ENCODE measurements at regions not wholly inside any gene's neighbourhood (a gene's known extent, or its start where the extent isn't known, plus 50 kb on each side); places are given as distances from the start of the nearest gene placed in this dataset.

DNA sequence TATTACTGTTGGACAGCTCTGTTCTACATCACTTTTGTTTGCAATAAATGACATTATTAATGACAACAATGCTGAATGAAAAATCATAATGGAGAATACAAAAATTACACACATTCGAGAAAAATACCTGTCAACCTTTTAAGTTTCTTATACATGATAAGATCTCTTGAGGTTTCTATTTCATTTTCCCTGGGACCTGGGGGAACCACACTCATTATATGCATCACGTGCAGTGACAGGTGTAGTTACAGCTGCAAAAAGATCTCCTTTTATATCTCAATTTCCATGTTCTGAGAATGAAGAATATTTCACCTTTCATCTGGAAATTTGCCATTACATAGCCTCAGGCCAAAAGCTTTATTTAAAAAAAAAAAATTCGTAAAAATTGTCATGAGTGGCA, 1347.0 kb upstream of the AGA start:
- DNase-seq (ENCODE audit: low read depth) = no peak

GRCh38 chr4:178799204-178799603, 1357.0 kb upstream of the AGA start:
- no peak for DNase-seq (ENCODE audit: low read depth)

DNA sequence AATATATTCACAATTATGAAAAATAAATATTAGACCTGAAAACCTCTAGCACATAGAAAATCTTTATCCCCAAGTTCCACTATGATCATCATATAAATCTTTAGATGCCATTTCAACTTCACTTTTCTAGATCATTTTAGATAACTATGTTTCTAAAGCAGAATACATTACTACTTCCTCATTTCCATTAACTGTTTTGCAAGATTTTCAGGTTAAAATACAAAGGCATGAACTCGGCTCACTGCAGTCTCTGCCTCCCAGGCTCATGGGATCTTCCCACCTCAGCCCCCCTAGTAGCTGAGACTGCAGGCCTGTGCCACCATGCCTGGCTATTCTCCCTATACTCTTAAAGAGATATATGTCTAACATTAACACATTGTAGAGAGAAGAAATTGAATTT, 1365.9 kb upstream of the AGA start:
- no peak for DNase-seq (ENCODE audit: low read depth)

- no peak for DNase-seq (ENCODE audit: low read depth)
Measured at GRCh38 chr4:178809921-178810320, 1367.7 kb upstream of the AGA start.

- no peak for DNase-seq (ENCODE audit: low read depth)
Measured at GRCh38 chr4:178811356-178811755, 1369.1 kb upstream of the AGA start.

DNA sequence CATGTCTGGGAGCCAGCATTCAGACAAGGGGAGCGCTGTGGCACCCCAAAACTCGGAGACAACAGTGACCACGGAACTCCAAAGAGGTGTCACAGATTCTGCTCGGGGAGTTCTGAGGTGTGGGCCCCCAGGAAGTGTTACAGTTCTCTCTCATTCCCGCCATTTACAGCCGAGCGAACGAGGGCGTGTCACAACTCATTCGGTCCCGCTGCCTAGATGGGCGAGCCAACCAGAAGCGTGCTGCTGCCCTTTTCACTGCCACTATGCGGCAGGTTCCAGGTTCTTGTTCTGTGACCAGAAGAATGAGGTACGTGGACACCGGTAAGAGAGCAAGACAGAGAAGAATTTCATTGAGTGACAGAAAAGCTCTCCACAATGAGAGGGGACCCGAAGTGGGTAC, 1370.6 kb upstream of the AGA start:
- no peak for DNase-seq (ENCODE audit: low read depth)

GRCh38 chr4:178814908-178815307, 1372.7 kb upstream of the AGA start:
- no peak for DNase-seq (ENCODE audit: low read depth)

DNA sequence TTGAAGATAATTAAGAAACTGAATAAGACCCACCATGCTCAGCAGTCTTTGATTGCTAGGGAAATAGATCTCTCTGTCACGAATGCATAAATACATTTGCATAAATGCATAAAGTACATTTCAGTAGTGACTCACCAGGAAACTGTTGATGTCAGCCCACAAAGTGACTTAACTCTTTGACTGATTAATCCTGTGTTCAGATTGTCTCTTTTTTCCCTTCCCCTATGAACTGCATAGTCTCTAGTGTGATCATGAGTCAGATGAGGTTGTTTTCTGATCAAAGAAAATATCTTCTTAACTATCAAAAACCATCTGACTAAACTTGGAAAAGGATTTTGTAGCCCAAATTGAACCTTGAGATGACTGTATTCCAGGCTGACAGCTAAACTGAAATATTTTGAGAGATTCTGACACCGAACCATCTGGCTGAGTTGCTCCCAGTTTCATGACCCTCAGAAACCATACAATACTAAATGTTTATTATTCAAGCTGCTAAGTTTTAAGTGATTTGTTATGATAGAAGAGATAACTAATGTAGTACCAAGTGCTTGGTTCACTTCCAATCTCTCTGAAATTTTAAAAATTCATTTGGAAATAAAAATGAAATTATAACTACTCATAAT, 1381.5 kb upstream of the AGA start:
- DNase-seq (ENCODE audit: low read depth) = peak; percentile 81

GRCh38 chr4:178836865-178837264, 1394.6 kb upstream of the AGA start:
- no peak for DNase-seq (ENCODE audit: low read depth)

- no peak for DNase-seq (ENCODE audit: low read depth)
Measured at GRCh38 chr4:178838776-178839175, 1396.5 kb upstream of the AGA start.

- no peak for DNase-seq (ENCODE audit: low read depth)
Measured at GRCh38 chr4:178856139-178856800, 1414.0 kb upstream of the AGA start.

- no peak for DNase-seq (ENCODE audit: low read depth)
Measured at GRCh38 chr4:178871476-178871875, 1429.2 kb upstream of the AGA start.

GRCh38 chr4:178881937-178882336, 1439.7 kb upstream of the AGA start:
- DNase-seq (ENCODE audit: low read depth) = no peak

GRCh38 chr4:178894126-178894525, 1451.9 kb upstream of the AGA start:
- no peak for DNase-seq (ENCODE audit: low read depth)

DNA sequence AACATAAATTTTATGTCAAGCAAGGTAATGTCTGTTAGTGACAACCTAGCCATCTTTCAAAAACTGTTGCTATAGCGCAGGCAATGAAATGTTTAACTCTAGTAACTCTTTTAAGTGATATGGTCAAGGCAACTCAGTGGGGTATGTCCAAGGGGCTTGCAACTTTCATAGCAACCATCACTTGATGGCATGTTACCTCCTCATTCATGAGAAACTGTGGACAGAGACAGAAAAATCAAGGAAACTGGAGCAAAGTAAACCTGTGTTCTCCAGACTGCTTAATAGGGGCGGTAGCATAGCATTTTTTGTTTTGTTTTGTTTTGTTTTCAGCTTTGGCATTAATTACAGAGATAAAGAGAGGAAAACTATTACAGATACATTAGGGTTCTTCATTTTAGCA, 1456.8 kb upstream of the AGA start:
- DNase-seq (ENCODE audit: low read depth) = no peak

DNA sequence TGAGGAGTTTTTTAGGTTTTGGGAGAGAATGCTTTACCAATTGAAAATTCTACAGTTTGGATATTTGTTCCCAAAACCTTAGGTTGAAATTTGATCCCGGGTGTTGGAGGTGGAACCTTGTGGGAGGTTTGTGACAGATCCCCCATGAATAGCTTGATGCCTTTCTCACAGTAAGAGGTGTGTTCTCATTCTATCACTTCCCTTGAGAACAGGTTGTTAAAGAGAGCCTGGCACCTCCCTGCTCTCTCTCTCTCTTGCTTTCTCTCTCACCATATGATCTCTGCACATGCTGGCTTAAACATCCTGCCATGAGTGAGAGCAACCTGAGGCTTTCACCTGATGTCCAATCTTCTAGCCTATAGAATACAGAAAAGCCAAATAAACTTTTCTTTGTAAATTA, 1475.5 kb upstream of the AGA start:
- no peak for DNase-seq (ENCODE audit: low read depth)

- peak; percentile 54 for DNase-seq (ENCODE audit: low read depth)
Measured at GRCh38 chr4:178937130-178937529, 1494.9 kb upstream of the AGA start.

DNA sequence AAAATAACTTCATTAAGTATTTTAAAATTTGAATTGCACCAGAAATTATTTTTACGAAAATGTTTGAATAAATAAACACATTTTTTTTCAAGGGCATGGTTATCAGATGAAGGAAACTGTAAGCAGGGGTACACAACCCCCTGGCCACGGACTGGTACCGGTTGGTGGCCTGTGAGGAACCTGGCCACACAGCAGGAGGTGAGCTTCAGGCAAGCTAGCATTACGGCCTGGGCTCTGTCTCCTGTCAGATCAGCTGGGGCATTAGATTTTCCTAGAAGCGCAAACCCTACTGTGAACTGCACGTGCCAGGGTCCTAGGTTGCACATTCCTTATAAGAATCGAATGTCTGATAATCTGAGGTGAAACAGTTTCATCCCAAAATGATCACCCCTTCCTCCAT, 1499.7 kb upstream of the AGA start:
- DNase-seq (ENCODE audit: low read depth) = no peak

GRCh38 chr4:178953447-178954120, 1511.3 kb upstream of the AGA start:
- no peak for DNase-seq (ENCODE audit: low read depth)

- no peak for DNase-seq (ENCODE audit: low read depth)
Measured at GRCh38 chr4:178955614-178956013, 1513.4 kb upstream of the AGA start.

DNA sequence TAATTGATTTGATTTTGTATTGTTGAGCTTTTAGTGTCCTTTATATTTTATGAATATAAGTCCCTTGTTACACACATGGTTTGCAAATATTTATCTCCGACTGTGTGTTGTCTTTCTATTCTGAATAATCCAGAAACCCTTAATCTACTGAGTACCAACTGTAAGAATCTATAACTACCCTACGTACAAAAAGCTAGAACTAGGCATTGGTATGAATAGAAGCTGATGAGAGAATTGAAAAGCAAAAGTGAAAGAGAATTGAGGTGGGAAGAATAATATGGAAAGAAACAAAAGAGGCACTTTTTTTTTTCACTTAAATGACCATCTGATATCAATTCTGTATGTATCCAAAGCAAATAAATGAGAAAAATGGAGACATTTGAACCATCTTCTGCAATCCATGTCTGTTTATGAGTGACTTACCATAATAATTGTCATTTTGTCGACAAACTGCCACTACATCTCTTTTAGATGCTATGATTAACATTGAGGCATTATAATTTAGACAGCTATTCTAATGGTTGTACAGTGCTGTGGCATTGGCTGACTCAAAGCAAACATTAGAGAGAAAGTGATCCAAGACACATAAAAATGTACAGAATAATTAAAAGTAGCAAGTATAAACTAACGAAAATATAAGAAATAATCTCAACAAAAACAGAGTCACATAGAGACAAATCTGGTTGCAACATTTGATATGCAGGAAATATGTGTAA, 1516.6 kb upstream of the AGA start:
- peak; percentile 28 for DNase-seq (ENCODE audit: low read depth)

- DNase-seq (ENCODE audit: low read depth) = no peak
Measured at GRCh38 chr4:178963446-178964045, 1521.3 kb upstream of the AGA start.

DNA sequence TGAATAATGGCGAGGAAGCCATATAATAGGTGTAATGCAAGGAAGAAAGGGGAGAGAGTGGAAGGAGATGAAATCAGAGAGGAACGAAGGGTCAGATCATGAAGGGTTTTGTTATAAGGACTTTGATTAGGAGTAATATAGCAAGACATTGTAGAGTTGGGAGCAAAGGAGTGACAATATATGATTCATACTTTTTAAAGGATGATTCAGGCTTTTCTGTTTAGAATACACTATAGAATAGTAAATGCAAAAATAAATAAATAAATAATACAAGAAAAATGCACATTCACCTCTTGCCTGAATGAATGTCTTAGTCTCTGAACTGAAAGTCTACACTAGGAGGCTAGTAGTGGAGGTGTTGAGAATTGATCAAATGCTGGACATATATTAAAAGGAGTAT, 1524.4 kb upstream of the AGA start:
- peak; percentile 56 for DNase-seq (ENCODE audit: low read depth)

Data from ELR (cell line).